Nephron (organoid): ENCODE measurements at regions not wholly inside any gene's neighbourhood (a gene's known extent, or its start where the extent isn't known, plus 50 kb on each side); places are given as distances from the start of the nearest gene placed in this dataset.
"Not testable (repeated sequence)": the region's sequence is repeated elsewhere in the genome, so short reads cannot be mapped to it uniquely, and the experiment has no call there.

Source experiments
- H3K27ac Mint-ChIP-seq, 3 experiments: 2 replicates each; pipeline ENCODE4 v1.8.0; 2020; ENCODE audit warnings: mixed read lengths in 3 of 3, mild to moderate bottlenecking in 2 of 3, moderate library complexity in 1 of 3
- H3K27me3 Mint-ChIP-seq: 2 replicates; pipeline ENCODE4 v1.8.0; 2021; ENCODE audit warnings: low read depth, mild to moderate bottlenecking, moderate library complexity, mixed read lengths
- H3K36me3 Mint-ChIP-seq: 2 replicates; pipeline ENCODE4 v1.8.0; 2020; ENCODE audit warnings: low read depth, mixed read lengths
- H3K4me1 Mint-ChIP-seq: 2 replicates; pipeline ENCODE4 v1.8.0; 2020; ENCODE audit warnings: mixed read lengths
- H3K4me3 Mint-ChIP-seq, 3 experiments: 2 replicates each; pipeline ENCODE4 v1.8.0; 2020; ENCODE audit warnings: mild to moderate bottlenecking in 3 of 3, mixed read lengths in 3 of 3, moderate library complexity in 2 of 3
- H3K9me3 Mint-ChIP-seq: 2 replicates; pipeline ENCODE4 v1.8.0; 2020; ENCODE audit warnings: mixed read lengths
- TF ChIP-seq, protein P1 (sequence below), 3 experiments: fragments of 200-600 bp; sonication (generic); IDR thresholded peaks; one replicate each; pipeline ENCODE4 v1.5.0; 2021; ENCODE audit warnings: antibody characterized with exemption in 3 of 3; ENCODE audit not compliant: unreplicated experiment in 3 of 3

DNA sequence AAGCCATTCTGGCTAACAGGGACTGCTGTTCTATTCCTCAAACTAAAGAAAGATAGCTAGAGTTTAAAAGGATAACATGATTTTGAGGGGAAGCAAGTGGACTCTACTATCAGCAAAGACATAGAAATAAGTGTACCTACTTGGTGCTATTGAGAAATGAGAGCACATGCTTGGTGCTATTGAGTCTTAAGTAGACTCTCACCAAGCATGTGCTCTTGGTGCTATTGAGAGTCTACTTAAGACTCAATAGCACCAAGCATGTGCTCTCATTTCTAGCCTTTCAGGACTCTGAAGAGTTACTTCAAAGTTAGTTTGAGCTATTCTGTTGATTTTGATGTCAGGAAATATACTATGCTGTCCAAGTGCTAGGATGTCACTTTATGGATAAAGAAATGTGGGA lies 733.0 kb upstream of the ZWINT start:
- H3K4me3 Mint-ChIP-seq, result no peak overlapping the region
- no peaks in the 10 kb centered on the region for H3K9me3 Mint-ChIP-seq
- no peaks in the 10 kb centered on the region for H3K36me3 Mint-ChIP-seq

DNA sequence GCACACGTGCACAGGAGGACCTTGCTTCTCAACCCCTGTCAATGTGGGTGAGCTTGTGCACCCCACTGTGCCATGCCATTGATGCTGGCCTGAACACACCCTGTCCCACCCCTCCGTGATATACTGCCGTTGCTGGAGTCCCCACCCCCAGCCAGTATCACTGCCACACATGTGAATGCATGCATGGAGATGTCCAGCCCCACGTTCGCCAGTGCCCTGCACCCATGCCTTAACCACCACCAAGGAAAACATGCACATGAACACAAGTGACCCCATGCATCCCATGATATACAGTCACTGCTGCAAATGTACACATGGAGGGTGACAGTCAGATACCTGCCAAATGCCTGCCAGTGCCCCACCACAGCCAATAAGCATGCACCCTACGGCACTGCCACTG lies 692.5 kb upstream of the ZWINT start:
- H3K4me3 Mint-ChIP-seq, result no peak overlapping the region
- no peaks in the 10 kb centered on the region for H3K36me3 Mint-ChIP-seq
- peaks cover 5% of the 10 kb centered on the region for H3K9me3 Mint-ChIP-seq
- H3K27ac Mint-ChIP-seq, result no peak overlapping the region
- no peaks in the 10 kb centered on the region for H3K4me1 Mint-ChIP-seq
- TF ChIP-seq, protein P1, sequence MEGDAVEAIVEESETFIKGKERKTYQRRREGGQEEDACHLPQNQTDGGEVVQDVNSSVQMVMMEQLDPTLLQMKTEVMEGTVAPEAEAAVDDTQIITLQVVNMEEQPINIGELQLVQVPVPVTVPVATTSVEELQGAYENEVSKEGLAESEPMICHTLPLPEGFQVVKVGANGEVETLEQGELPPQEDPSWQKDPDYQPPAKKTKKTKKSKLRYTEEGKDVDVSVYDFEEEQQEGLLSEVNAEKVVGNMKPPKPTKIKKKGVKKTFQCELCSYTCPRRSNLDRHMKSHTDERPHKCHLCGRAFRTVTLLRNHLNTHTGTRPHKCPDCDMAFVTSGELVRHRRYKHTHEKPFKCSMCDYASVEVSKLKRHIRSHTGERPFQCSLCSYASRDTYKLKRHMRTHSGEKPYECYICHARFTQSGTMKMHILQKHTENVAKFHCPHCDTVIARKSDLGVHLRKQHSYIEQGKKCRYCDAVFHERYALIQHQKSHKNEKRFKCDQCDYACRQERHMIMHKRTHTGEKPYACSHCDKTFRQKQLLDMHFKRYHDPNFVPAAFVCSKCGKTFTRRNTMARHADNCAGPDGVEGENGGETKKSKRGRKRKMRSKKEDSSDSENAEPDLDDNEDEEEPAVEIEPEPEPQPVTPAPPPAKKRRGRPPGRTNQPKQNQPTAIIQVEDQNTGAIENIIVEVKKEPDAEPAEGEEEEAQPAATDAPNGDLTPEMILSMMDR (IDR thresholded peaks at IDR 0.05; ENCODE audit: unreplicated experiment in 3 of 3), result no peak
- no peaks in the 10 kb centered on the region for H3K27me3 Mint-ChIP-seq

More for the DNA sequence above, 733.0 kb upstream of the ZWINT start:
- Mint-ChIP-seq H3K27me3 (no peaks in the 10 kb centered on the region), H3K4me1 (no peaks in the 10 kb centered on the region), H3K27ac (no peak overlapping the region)
- TF ChIP-seq, protein P1 (IDR thresholded peaks at IDR 0.05; ENCODE audit: unreplicated experiment in 3 of 3), result no peak

DNA sequence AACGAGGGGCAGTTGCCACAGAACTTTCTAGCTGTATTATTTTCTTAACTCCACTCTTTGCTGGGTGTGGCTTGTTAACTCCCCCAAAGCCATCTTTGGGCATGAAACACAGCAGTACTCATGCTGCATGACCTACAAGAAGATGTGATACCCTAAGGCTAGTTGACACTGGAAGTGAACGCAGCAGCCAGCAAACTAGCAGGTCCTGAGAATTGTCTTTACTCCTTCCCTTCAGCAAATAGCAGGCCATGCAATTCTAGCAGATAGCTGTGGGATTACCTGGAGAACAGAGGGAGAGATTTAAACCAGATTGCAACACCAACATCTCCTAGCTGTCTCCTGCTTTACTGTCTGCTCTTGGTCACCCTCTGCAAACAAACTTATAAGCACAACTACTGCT lies 688.0 kb upstream of the ZWINT start:
- TF ChIP-seq, protein P1 (IDR thresholded peaks at IDR 0.05; ENCODE audit: unreplicated experiment in 3 of 3), result no peak
- Mint-ChIP-seq H3K4me1 (no peaks in the 10 kb centered on the region), H3K27me3 (no peaks in the 10 kb centered on the region), H3K27ac (no peak overlapping the region), H3K4me3 (no peak overlapping the region), H3K36me3 (no peaks in the 10 kb centered on the region), H3K9me3 (peaks cover 2% of the 10 kb centered on the region)

DNA sequence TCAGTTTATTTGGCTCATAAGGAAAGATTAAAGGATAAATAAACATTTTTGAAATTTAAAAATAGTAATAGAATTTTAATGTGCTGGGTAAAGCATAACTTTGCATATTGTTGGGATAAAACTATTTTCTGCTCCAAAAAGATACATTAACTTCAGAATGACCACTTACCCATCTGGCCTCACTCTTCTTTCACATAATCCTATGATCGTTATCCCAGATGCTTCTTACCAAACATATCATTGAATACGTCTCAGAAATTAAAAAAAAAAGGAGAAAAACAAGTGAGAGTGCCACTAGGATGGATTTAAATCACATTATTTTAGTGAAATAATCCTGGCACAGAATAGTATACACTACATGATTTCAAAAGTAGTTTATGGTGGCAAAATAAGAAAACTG lies 677.5 kb upstream of the ZWINT start:
- TF ChIP-seq, protein P1 (IDR thresholded peaks at IDR 0.05; ENCODE audit: unreplicated experiment in 3 of 3), result no peak
- H3K4me1 Mint-ChIP-seq, result no peaks in the 10 kb centered on the region
- H3K9me3 Mint-ChIP-seq, result no peaks in the 10 kb centered on the region
- H3K27ac Mint-ChIP-seq, result no peak overlapping the region
- H3K27me3 Mint-ChIP-seq, result no peaks in the 10 kb centered on the region
- no peak overlapping the region for H3K4me3 Mint-ChIP-seq
- H3K36me3 Mint-ChIP-seq, result no peaks in the 10 kb centered on the region

DNA sequence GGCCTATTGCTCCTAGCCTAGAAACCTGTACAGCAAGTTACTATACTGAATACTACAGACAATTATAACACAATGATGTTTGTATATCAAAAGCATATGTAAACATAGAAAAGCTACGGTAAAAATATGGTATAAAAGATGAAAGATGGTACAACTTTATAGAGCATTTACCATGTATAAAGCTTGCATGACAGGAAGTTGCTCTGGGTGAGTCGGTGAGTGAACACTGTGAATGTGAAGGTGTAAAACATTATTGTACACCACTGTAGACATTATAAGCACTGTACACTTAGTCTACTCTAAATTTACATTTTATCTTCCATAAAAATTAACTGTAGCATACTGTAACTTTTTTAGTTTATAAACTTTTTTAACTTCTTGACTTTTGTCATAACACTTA lies 674.3 kb upstream of the ZWINT start:
- Mint-ChIP-seq H3K36me3 (peaks cover 3% of the 10 kb centered on the region), H3K9me3 (peaks cover 12% of the 10 kb centered on the region), H3K27ac (no peak overlapping the region), H3K4me1 (no peaks in the 10 kb centered on the region), H3K27me3 (no peaks in the 10 kb centered on the region), H3K4me3 (no peak overlapping the region)
- TF ChIP-seq, protein P1 (IDR thresholded peaks at IDR 0.05; ENCODE audit: unreplicated experiment in 3 of 3), result no peak

DNA sequence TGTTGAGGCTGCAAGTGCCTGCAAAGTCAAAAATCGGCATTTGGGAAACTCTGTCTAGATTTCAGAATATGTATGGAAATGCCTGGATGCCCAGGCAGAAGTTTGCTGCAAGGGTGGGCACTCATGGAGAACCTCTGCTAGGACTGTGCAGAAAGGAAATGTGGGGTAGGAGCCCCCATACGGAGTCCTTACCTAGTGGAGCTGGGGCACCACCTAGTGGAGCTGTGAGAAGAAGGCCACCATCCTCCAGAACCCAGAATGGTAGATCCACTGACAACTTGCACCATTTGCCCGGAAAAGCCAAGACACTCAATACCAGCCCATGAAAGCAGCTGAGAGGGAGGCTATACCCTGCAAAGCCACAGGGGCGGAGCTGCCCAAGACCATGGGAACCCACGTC lies 671.2 kb upstream of the ZWINT start:
- H3K9me3 Mint-ChIP-seq, result peaks cover 17% of the 10 kb centered on the region
- not testable (repeated sequence) for H3K27ac Mint-ChIP-seq, H3K4me3 Mint-ChIP-seq, H3K36me3 Mint-ChIP-seq, H3K27me3 Mint-ChIP-seq, H3K4me1 Mint-ChIP-seq
